Activated CD8-positive, alpha-beta T cell treated with anti-CD3 and anti-CD28 coated beads for 36 hours (primary cell): ENCODE measurements at regions not wholly inside any gene's neighbourhood (a gene's known extent, or its start where the extent isn't known, plus 50 kb on each side); places are given as distances from the start of the nearest gene placed in this dataset.

Source experiments
- ATAC-seq: fragments of 200-7000 bp; cut with Tn5 transposase; one replicate; pipeline ENCODE4 v1.10.0; 2021; ENCODE audit warnings: mild to moderate bottlenecking, moderate library complexity
- CTCF ChIA-PET: fragments of 350-600 bp; sonication (Branson Sonifier 250); formaldehyde crosslinking; loops from one replicate; lab custom pipeline; 2021; ENCODE audit warnings: antibody characterized with exemption; lab: Charles Lee
- POLR2A ChIA-PET: fragments of 350-600 bp; sonication (Branson Sonifier 250); formaldehyde crosslinking; loops from one replicate; lab custom pipeline; 2021; ENCODE audit warnings: antibody characterized with exemption; lab: Charles Lee
- DNase-seq: peaks from one replicate; pipeline ENCODE4 v3.0.0-alpha.2; 2020
- H3K27ac Mint-ChIP-seq: one replicate; pipeline ENCODE4 v1.8.0; 2021; ENCODE audit warnings: mild to moderate bottlenecking, mixed read lengths
- H3K27me3 Mint-ChIP-seq: one replicate; pipeline ENCODE4 v1.8.0; 2021; ENCODE audit warnings: mixed read lengths
- H3K36me3 Mint-ChIP-seq: one replicate; pipeline ENCODE4 v1.8.0; 2021; ENCODE audit warnings: low read depth, mixed read lengths
- H3K4me1 Mint-ChIP-seq: one replicate; pipeline ENCODE4 v1.8.0; 2021; ENCODE audit warnings: low read depth, mixed read lengths
- H3K4me3 Mint-ChIP-seq: one replicate; pipeline ENCODE4 v1.8.0; 2021; ENCODE audit warnings: mild to moderate bottlenecking, moderate library complexity, mixed read lengths
- H3K9me3 Mint-ChIP-seq: one replicate; pipeline ENCODE4 v1.8.0; 2021; ENCODE audit warnings: mixed read lengths
- intact Hi-C: fragments of 100-400 bp; cut with micrococcal nuclease; formaldehyde crosslinking; loops from one replicate; pipeline ENCODE4 v1.10.0; 2022
- TF ChIP-seq, protein P1 (sequence below): fragments of 200-600 bp; IDR thresholded peaks from one replicate; pipeline ENCODE4 v1.8.0; 2022; ENCODE audit warnings: antibody characterized with exemption, mild to moderate bottlenecking

DNA sequence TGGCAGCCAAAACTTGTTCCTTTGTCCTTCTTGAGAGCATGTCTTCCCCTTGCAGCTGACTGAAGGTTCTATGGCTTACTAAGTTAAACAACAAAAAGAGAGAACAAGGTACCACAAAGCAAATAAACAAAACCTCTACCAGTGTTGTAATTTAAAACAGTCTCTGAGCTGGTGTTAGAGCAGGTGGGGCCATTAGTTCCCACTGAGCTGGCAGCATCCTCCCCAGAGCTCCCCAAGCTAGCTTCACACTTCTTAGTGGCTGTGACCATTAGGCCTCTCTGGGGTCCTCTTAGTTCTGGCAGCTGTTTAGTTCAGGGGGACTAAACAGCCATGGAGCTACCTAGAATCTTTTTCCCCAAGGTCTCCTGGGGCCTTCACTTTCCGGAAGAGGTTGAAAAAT lies 128.6 kb upstream of the ELL2 start:
- no peaks in the 10 kb centered on the region for H3K9me3 Mint-ChIP-seq

DNA sequence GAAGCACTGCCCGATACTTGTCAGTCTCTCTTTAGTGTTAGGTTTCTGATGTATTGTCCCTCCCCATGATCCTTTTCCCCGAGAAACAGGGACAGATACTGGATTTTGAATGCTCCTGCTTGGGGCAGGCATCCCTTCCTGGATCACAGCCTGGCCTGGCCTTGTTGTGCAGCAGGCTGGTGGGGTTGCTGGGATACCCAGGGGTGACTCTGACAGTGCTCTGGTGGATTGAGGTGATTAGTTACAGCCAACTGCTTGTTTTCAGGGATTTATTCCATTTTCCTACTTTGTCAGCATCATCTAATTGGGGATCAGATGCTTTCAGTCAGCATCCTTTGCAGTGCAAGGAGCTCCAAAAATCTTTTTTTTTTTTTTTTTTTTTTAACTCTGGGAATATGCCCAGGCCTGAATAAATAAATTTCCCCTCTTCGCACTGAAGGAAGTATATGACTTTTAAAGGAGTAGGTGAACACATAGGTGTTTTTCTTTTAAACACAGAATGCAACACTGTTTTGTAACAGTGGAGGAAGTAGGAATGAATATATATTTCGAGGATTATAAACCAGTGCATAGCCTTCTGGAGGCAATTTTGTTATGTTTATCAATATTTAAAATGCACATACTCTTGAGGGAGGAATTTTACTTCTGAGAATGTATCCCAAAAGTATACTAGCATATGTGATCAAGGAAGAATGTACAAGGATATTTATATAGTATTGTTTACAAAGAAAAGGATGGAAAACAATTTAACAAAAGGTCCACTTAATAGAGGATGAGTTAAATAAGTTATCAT lies 127.3 kb upstream of the ELL2 start:
- Mint-ChIP-seq H3K27me3 (peaks cover 9% of the 10 kb centered on the region), H3K9me3 (no peaks in the 10 kb centered on the region), H3K4me3 (no peak overlapping the region), H3K4me1 (peaks cover 7% of the 10 kb centered on the region), H3K27ac (no peak overlapping the region), H3K36me3 (no peaks in the 10 kb centered on the region)
- ATAC-seq = no peak
- POLR2A ChIA-PET = no interaction called here
- CTCF ChIA-PET = no interaction called here
- intact Hi-C loops = no loop called here
- TF ChIP-seq, protein P1, sequence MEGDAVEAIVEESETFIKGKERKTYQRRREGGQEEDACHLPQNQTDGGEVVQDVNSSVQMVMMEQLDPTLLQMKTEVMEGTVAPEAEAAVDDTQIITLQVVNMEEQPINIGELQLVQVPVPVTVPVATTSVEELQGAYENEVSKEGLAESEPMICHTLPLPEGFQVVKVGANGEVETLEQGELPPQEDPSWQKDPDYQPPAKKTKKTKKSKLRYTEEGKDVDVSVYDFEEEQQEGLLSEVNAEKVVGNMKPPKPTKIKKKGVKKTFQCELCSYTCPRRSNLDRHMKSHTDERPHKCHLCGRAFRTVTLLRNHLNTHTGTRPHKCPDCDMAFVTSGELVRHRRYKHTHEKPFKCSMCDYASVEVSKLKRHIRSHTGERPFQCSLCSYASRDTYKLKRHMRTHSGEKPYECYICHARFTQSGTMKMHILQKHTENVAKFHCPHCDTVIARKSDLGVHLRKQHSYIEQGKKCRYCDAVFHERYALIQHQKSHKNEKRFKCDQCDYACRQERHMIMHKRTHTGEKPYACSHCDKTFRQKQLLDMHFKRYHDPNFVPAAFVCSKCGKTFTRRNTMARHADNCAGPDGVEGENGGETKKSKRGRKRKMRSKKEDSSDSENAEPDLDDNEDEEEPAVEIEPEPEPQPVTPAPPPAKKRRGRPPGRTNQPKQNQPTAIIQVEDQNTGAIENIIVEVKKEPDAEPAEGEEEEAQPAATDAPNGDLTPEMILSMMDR = no peak
- no peak for DNase-seq

More for the DNA sequence above, 128.6 kb upstream of the ELL2 start:
- ChIA-PET CTCF (interaction anchor here (0.9 to 1.5 kb wide), 2 partner anchors 16 to 246 kb away, joined by 3 read pairs; no protein-coding TSS in a partner anchor), POLR2A (interaction anchor here (0.6 to 1.0 kb wide), 2 partner anchors 9 to 137 kb away, joined by 3 read pairs; no protein-coding TSS in a partner anchor)
- TF ChIP-seq, protein P1 = no peak
- Mint-ChIP-seq H3K4me3 (no peak overlapping the region), H3K36me3 (no peaks in the 10 kb centered on the region), H3K4me1 (peaks cover 3% of the 10 kb centered on the region), H3K27ac (no peak overlapping the region), H3K27me3 (peaks cover 5% of the 10 kb centered on the region)
- intact Hi-C loops = no loop called here
- DNase-seq (no peak), ATAC-seq (no peak)

DNA sequence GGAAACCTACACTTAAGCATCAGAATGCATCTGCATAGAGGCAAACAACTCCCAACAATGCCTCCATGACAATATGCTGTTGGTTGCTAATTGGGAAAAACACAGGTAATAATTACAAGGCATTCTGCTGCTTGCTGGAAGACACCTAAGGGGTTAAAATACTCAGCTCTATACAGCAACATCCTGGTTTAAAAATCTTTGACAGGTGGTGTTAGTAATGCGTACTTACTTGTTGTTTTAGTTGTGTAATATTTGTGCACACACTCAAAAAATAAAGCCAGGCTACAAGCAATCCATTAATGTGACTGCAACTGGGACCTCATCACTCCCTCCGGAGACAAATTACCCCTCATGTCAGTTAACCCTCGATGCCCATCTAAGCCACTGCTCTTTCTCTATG lies 126.3 kb upstream of the ELL2 start:
- peaks cover 9% of the 10 kb centered on the region for H3K27me3 Mint-ChIP-seq
- no peak overlapping the region for H3K4me3 Mint-ChIP-seq
- ATAC-seq = no peak
- peaks cover 15% of the 10 kb centered on the region for H3K4me1 Mint-ChIP-seq
- H3K9me3 Mint-ChIP-seq = no peaks in the 10 kb centered on the region
- no peaks in the 10 kb centered on the region for H3K36me3 Mint-ChIP-seq
- TF ChIP-seq, protein P1 = no peak
- intact Hi-C loops = no loop called here
- DNase-seq = no peak
- ChIA-PET POLR2A (no interaction called here), CTCF (interaction anchor here (1.1 to 1.2 kb wide), 2 partner anchors 9 to 34 kb away, joined by 3 to 4 read pairs; no protein-coding TSS in a partner anchor)
- no peak overlapping the region for H3K27ac Mint-ChIP-seq

DNA sequence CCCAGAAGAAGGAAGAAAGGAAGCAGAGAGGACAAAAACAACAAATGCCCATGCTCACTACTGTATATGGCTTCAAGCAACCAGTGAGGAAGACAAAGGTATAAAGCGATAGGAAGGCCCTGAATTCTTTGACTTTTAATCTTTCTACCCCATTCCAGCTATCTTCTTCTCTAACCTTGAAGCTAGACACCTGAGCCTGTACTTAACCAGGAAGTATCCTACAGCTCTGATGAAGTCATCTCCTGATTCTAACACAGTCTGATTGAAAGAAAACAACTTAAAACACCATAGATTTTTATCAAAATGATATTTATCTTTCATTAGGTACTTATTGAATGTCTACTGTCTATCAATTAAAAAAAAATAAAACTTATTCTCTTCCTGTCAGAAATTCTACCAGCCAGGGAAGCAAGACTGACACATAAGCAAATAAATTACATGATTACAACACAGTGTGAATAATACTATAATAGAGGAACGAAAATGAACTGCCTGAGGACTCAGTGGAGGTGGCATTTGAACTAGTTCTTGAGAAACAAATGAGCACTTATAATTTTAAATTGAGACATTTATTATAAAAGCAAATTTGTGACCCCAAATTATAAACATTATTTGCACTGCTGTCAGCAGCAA lies 123.3 kb upstream of the ELL2 start:
- intact Hi-C loops = no loop called here
- Mint-ChIP-seq H3K4me1 (peaks cover 27% of the 10 kb centered on the region), H3K4me3 (no peak overlapping the region), H3K9me3 (no peaks in the 10 kb centered on the region), H3K27me3 (peaks cover 9% of the 10 kb centered on the region), H3K27ac (no peak overlapping the region), H3K36me3 (no peaks in the 10 kb centered on the region)
- POLR2A ChIA-PET = no interaction called here
- CTCF ChIA-PET = no interaction called here
- DNase-seq (no peak), ATAC-seq (no peak)
- TF ChIP-seq, protein P1 = no peak
